K562 (cell line): ENCODE measurements at regions not wholly inside any gene's neighbourhood (a gene's known extent, or its start where the extent isn't known, plus 50 kb on each side); places are given as distances from the start of the nearest gene placed in this dataset.

ENCODE experiments used
- ATAC-seq: fragments of 200-7000 bp; cut with Tn5 transposase; 3 replicates; pipeline ENCODE4 v1.9.1; 2020; ENCODE audit warnings: moderate library complexity
- BruUV-seq: library from RNA; stranded (reverse); fragments of 400-500 nt; replicated peaks from 2 replicates; lab custom pipeline; 2021; lab: Mats Ljungman, UMichigan
- CTCF ChIA-PET: fragments of 300-600 bp; formaldehyde crosslinking; extraction: SDS; loops from one replicate; lab custom pipeline; 2021; ENCODE audit warnings: low intra/inter-chr PET ratio; lab: Yijun Ruan, JAX
- POLR2A ChIA-PET: fragments of 300-600, 350-650 bp; sonication (Branson Sonifier 250); formaldehyde crosslinking; extraction: SDS; loops from one replicate; lab custom pipeline; 2021; ENCODE audit warnings: antibody characterized with exemption, inconsistent platforms; lab: Yijun Ruan, JAX
- DNase-seq, 4 experiments: peaks; one replicate each; pipeline versions ENCODE4 v3.0.0 to v3.0.0-alpha.2; 2011 to 2018; ENCODE audit warnings: low spot score in 3 of 4, mixed read lengths in 3 of 4; ENCODE audit errors: extremely low read depth in 1 of 4
- FAIRE-seq: peaks from 2 replicates; lab custom pipeline; 2011; peaks lifted over from hg19 to GRCh38; lab: Jason Lieb, UNC
- H2AFZ ChIP-seq: 2 replicates; pipeline ENCODE4 v1.6.0; 2011; ENCODE audit warnings: low read depth, low read length, control low read depth, inconsistent platforms
- H3K27ac ChIP-seq: fragments of 200-600 bp; 3 replicates; pipeline ENCODE4 v1.8.0; 2011; ENCODE audit warnings: low read depth, mild to moderate bottlenecking, control low read depth, inconsistent platforms, low read length, moderate library complexity, mixed read lengths; ENCODE audit errors: extremely low read depth
- H3K27me3 ChIP-seq, 2 experiments: fragments of 300-600 bp in 1 of 2; 2 replicates in 1 of 2; 3 replicates in 1 of 2; pipeline versions ENCODE4 v1.6.0 to v1.8.0; 2011; ENCODE audit warnings: inconsistent platforms in 2 of 2, low read length in 2 of 2, mild to moderate bottlenecking in 1 of 2, mixed read lengths in 1 of 2, moderate library complexity in 1 of 2; ENCODE audit not compliant: control insufficient read depth in 2 of 2, insufficient read depth in 2 of 2
- H3K36me3 ChIP-seq: fragments of 300-600 bp; 3 replicates; pipeline ENCODE4 v1.8.0; 2011; ENCODE audit warnings: mild to moderate bottlenecking, low read length, inconsistent platforms; ENCODE audit not compliant: control insufficient read depth, insufficient read depth
- H3K4me1 ChIP-seq, 2 experiments: fragments of 200-600 bp in 1 of 2; replicated peaks in 1 of 2; 2 replicates in 1 of 2; 3 replicates in 1 of 2; pipeline versions ENCODE4 v1.5.1 to v1.8.0; 2011; ENCODE audit warnings: inconsistent platforms in 2 of 2, low read length in 2 of 2, mild to moderate bottlenecking in 1 of 2, mixed read lengths in 1 of 2, moderate library complexity in 1 of 2; ENCODE audit not compliant: control insufficient read depth in 2 of 2, insufficient read depth in 2 of 2
- H3K4me2 ChIP-seq: 2 replicates; pipeline ENCODE4 v1.6.1; 2011; ENCODE audit warnings: low read length, control low read depth, inconsistent platforms, mixed read lengths; ENCODE audit not compliant: insufficient read depth
- H3K4me3 ChIP-seq: fragments of 200-600 bp; sonication (generic), shearing (Covaris generic); 2 replicates; pipeline ENCODE4 v1.5.1; 2016; ENCODE audit warnings: control low read depth, inconsistent platforms
- H3K79me2 ChIP-seq: fragments of 200-600 bp; 3 replicates; pipeline ENCODE4 v1.8.0; 2011; ENCODE audit warnings: low read length, inconsistent platforms; ENCODE audit not compliant: control insufficient read depth, insufficient read depth
- H3K9ac ChIP-seq, 2 experiments: 2 replicates each; pipeline versions ENCODE4 v1.6.0 to v1.6.1; 2011; ENCODE audit warnings: low read depth in 2 of 2, low read length in 2 of 2, control low read depth in 1 of 2, inconsistent platforms in 1 of 2, mild to moderate bottlenecking in 1 of 2, mixed read lengths in 1 of 2; ENCODE audit not compliant: insufficient read depth in 1 of 2
- H3K9me1 ChIP-seq: one replicate; pipeline ENCODE4 v1.6.0; 2011; ENCODE audit warnings: inconsistent platforms, mild to moderate bottlenecking, low read length, moderate library complexity; ENCODE audit not compliant: control insufficient read depth, insufficient read depth
- H3K9me3 ChIP-seq: replicated peaks from 2 replicates; pipeline ENCODE4 v1.5.1; 2011; ENCODE audit warnings: low read depth, low read length, inconsistent platforms; ENCODE audit not compliant: control insufficient read depth, insufficient read depth
- H4K20me1 ChIP-seq: replicated peaks from 2 replicates; pipeline ENCODE4 v1.6.1; 2011; ENCODE audit warnings: low read length, inconsistent platforms, mixed read lengths; ENCODE audit not compliant: control insufficient read depth, insufficient read depth
- BMI1 ChIP-seq: fragments of 150-350 bp; IDR thresholded peaks from 2 replicates; pipeline ENCODE4 v1.6.1; 2014; ENCODE audit warnings: low read length
- CBFB ChIP-seq: sonication (generic); formaldehyde crosslinking; IDR thresholded peaks from 2 replicates; pipeline ENCODE4 v1.4.0; 2020; ENCODE audit warnings: mild to moderate bottlenecking, missing genetic modification reagents
- CEBPG ChIP-seq, 3 experiments: fragments of 200-800 bp in 1 of 3; sonication (Bioruptor generic) in 1 of 3; sonication (generic) in 1 of 3; formaldehyde crosslinking in 1 of 3; IDR thresholded peaks in 2 of 3; conservative IDR thresholded peaks in 1 of 3; 2 replicates each; pipeline versions ENCODE4 v1.6.1 to v1.8.0; 2016 to 2022; ENCODE audit warnings: missing compliant biosample characterization in 2 of 3, missing genetic modification characterization in 2 of 3, mild to moderate bottlenecking in 1 of 3, missing genetic modification reagents in 1 of 3
- COPS2 ChIP-seq: fragments of 450-650 bp; conservative IDR thresholded peaks from 2 replicates; pipeline ENCODE4 v1.6.1; 2016; ENCODE audit warnings: mild to moderate bottlenecking, moderate library complexity
- CREB1 ChIP-seq, 2 experiments: sonication (generic) in 1 of 2; formaldehyde crosslinking in 1 of 2; IDR thresholded peaks; 2 replicates each; pipeline versions ENCODE4 v1.6.1 to v1.8.0; 2012 to 2022; ENCODE audit warnings: inconsistent platforms in 1 of 2, mild to moderate bottlenecking in 1 of 2, missing genetic modification reagents in 1 of 2, moderate library complexity in 1 of 2
- DACH1 ChIP-seq: fragments of 450-650 bp; IDR thresholded peaks from 2 replicates; pipeline ENCODE4 v1.6.1; 2018; ENCODE audit not compliant: partially characterized antibody
- GABPA ChIP-seq: fragments of 200-800 bp; sonication (Bioruptor generic); conservative IDR thresholded peaks from 2 replicates; pipeline ENCODE4 v1.6.1; 2016; ENCODE audit warnings: low read depth, missing genetic modification characterization, missing compliant biosample characterization
- HDGF ChIP-seq: fragments of 450-650 bp; IDR thresholded peaks from 2 replicates; pipeline ENCODE4 v1.6.1; 2016
- PHB2 ChIP-seq: fragments of 450-650 bp; IDR thresholded peaks from 2 replicates; pipeline ENCODE4 v1.6.1; 2017; ENCODE audit warnings: low read depth
- POLR2A ChIP-seq: fragments of 450-650 bp; conservative IDR thresholded peaks from 2 replicates; pipeline ENCODE4 v1.6.1; 2016
- PURB ChIP-seq: sonication (generic); formaldehyde crosslinking; IDR thresholded peaks from 2 replicates; pipeline ENCODE4 v1.9.0; 2021; ENCODE audit warnings: low read depth, mild to moderate bottlenecking, missing genetic modification reagents
- RHOXF2B ChIP-seq: fragments of 250-450 bp; sonication (Bioruptor Pico); conservative IDR thresholded peaks from 2 replicates; pipeline ENCODE4 v1.5.1; 2021
- RNF2 ChIP-seq: sonication (generic); IDR thresholded peaks from 2 replicates; pipeline ENCODE4 v1.6.1; 2016
- ZNF311 ChIP-seq: fragments of 250-450 bp; sonication (Bioruptor Pico); IDR thresholded peaks from 2 replicates; pipeline ENCODE4 v1.4.0; 2020; ENCODE audit warnings: mild to moderate bottlenecking, moderate library complexity
- ZNF707 ChIP-seq: fragments of 250-450 bp; sonication (Bioruptor Pico); conservative IDR thresholded peaks from 2 replicates; pipeline ENCODE4 v1.8.0; 2022; ENCODE audit warnings: inconsistent platforms, mild to moderate bottlenecking, moderate library complexity
- ZSCAN32 ChIP-seq: fragments of 450-650 bp; formaldehyde crosslinking; IDR thresholded peaks from 2 replicates; pipeline ENCODE4 v1.4.0; 2020; ENCODE audit warnings: mild to moderate bottlenecking, moderate library complexity
- WGBS: fragments of 100-300 bp; shearing (Covaris generic); methylation state at CpG from one replicate; pipeline ENCODE4 v1.1.6; 2016; ENCODE audit warnings: low coverage, mixed read lengths; ENCODE audit not compliant: insufficient coverage; ENCODE audit errors: missing lambda C conversion rate; 5-methylcytosine and 5-hydroxymethylcytosine counted together
- in situ Hi-C: fragments of 300-500 bp; cut with MboI; formaldehyde crosslinking; loops from 4 replicates; pipeline ENCODE4 v1.15.0; 2018; ENCODE audit warnings: inconsistent platforms, mixed read lengths
- intact Hi-C: fragments of 100-400 bp; cut with micrococcal nuclease; formaldehyde crosslinking; loops from 2 replicates; pipeline ENCODE4 v1.14.2; 2022
- TF ChIP-seq, protein P1 (sequence below): fragments of 450-650 bp; formaldehyde crosslinking; conservative IDR thresholded peaks from 2 replicates; pipeline ENCODE4 v1.4.0; 2022; ENCODE audit warnings: mild to moderate bottlenecking, missing genetic modification characterization
- TF ChIP-seq, protein P2 (sequence below), 2 experiments: fragments of 450-650 bp in 1 of 2; sonication (generic) in 1 of 2; formaldehyde crosslinking; conservative IDR thresholded peaks; 2 replicates each; pipeline versions ENCODE4 v1.4.0 to v1.8.1; 2020 to 2022; ENCODE audit warnings: mild to moderate bottlenecking in 1 of 2, missing genetic modification reagents in 1 of 2
- TF ChIP-seq, protein P3 (sequence below): fragments of 450-650 bp; IDR thresholded peaks from 2 replicates; pipeline ENCODE4 v1.6.1; 2016; ENCODE audit warnings: antibody characterized with exemption

DNA sequence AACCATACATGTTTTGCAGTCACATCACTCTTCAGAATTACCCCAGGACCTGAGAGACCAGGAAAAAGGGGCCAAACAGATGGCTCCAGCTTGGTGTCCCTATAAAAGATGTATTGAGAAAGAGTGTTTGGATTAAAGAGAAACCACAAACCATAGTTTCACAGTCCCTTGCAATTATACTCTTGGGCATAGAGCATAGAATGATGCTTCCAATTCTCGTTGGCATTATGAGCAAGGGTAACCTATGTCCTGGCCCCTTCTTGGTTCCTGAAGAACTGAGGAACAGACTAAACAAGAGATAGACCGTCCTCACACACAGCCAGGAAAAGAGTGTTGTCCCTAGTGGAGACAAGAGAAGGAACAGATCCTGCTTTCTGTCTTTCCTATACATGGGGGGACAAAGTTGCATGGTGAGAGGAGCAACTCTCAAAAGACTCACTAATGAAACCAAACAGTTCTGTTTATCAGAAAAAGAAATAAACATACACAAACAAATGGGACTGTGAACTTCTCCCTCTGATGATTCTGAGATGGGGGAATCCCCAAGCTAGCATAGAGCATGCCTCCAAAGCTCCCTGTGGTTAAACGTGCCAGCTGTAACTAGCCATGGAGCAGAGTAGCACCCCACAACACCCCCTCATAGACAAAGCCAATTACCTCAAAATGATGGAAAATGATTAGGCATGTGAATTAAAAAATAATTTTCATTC is 908.6 kb downstream of the NTRK3 start (continued):
- no peak for TF ChIP-seq POLR2A
- no peak for TF ChIP-seq CREB1 (IDR thresholded peaks at IDR 0.05)
- TF ChIP-seq CREB1 (CRISPR knock-in tag; IDR thresholded peaks at IDR 0.05) = no peak
- TF ChIP-seq, protein P1, sequence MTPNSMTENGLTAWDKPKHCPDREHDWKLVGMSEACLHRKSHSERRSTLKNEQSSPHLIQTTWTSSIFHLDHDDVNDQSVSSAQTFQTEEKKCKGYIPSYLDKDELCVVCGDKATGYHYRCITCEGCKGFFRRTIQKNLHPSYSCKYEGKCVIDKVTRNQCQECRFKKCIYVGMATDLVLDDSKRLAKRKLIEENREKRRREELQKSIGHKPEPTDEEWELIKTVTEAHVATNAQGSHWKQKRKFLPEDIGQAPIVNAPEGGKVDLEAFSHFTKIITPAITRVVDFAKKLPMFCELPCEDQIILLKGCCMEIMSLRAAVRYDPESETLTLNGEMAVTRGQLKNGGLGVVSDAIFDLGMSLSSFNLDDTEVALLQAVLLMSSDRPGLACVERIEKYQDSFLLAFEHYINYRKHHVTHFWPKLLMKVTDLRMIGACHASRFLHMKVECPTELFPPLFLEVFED (CRISPR knock-in tag) = no peak
- no peak for TF ChIP-seq BMI1
- TF ChIP-seq GABPA (tag) = no peak
- no peak for TF ChIP-seq HDGF
- no peak for TF ChIP-seq RHOXF2B

DNA sequence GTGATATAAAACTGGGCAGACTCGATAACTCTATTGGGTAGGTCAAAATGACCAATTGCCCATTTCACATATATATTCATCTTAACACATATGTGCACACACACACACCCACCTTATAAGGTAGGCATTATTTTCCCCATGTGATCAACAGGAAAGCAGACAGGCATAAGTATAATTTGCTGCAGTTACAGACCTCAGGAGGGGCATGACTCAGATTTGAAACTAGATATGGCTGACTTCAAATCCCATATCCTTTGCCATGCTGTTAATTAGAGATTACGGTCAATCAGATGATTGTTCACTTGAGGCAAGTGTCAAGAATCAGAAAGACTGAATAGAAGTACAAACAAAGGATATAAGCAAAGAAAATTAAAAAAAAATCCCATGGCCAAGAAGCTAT is 910.6 kb downstream of the NTRK3 start:
- Histone ChIP-seq H3K27me3 (no peaks in the 10 kb centered on the region), H3K9me3 (no peaks in the 10 kb centered on the region), H3K9ac (no peak overlapping the region), H4K20me1 (no peaks in the 10 kb centered on the region), H2AFZ (no peak overlapping the region), H3K79me2 (no peaks in the 10 kb centered on the region), H3K27ac (no peak overlapping the region), H3K4me2 (no peak overlapping the region), H3K9me1 (no peaks in the 10 kb centered on the region), H3K36me3 (no peaks in the 10 kb centered on the region; the same call in 1 of the 3 replicates), H3K4me1 (no peaks in the 10 kb centered on the region), H3K4me3 (no peak overlapping the region)
- intact Hi-C loops (no loop called here), in situ Hi-C loops (no loop called here)
- DNase-seq = no peak
- POLR2A ChIA-PET = no interaction called here
- CTCF ChIA-PET = no interaction called here
- no peak for ATAC-seq
- BruUV-seq = no TSS peak
- whole genome bisulfite sequencing = 48% methylated on average over 2 of the region's 2 CpGs
- FAIRE-seq = no peak
- TF ChIP-seq, protein P2, sequence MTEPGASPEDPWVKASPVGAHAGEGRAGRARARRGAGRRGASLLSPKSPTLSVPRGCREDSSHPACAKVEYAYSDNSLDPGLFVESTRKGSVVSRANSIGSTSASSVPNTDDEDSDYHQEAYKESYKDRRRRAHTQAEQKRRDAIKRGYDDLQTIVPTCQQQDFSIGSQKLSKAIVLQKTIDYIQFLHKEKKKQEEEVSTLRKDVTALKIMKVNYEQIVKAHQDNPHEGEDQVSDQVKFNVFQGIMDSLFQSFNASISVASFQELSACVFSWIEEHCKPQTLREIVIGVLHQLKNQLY (CRISPR knock-in tag; conservative IDR thresholded peaks at IDR 0.05) = no peak
- TF ChIP-seq PHB2 (no peak), RNF2 (no peak), CBFB (no peak), DACH1 (no peak), COPS2 (no peak), ZNF311 (CRISPR knock-in tag) (no peak), CEBPG (CRISPR knock-in tag; IDR thresholded peaks at IDR 0.05) (no peak), CEBPG (tag; conservative IDR thresholded peaks at IDR 0.05 in 1 of 2, IDR thresholded peaks at IDR 0.05 in 1 of 2) (no peak), ZNF707 (CRISPR knock-in tag) (no peak), PURB (CRISPR knock-in tag) (no peak), ZSCAN32 (no peak)
- TF ChIP-seq, protein P3, sequence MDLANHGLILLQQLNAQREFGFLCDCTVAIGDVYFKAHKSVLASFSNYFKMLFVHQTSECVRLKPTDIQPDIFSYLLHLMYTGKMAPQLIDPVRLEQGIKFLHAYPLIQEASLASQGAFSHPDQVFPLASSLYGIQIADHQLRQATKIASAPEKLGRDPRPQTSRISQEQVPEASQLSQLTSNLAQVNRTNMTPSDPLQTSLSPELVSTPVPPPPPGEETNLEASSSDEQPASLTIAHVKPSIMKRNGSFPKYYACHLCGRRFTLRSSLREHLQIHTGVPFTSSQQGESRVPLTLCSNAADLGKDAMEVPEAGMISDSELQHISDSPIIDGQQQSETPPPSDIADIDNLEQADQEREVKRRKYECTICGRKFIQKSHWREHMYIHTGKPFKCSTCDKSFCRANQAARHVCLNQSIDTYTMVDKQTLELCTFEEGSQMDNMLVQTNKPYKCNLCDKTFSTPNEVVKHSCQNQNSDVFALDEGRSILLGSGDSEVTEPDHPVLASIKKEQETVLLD = no peak
